ENCODE measurements at regions not wholly inside any gene's neighbourhood (a gene's known extent, or its start where the extent isn't known, plus 50 kb on each side); places are given as distances from the start of the nearest gene placed in this dataset.
A peak's percentile ranks its signal among the peaks of the same experiment; 100 is the strongest.
"Not testable (repeated sequence)": the region's sequence is repeated elsewhere in the genome, so short reads cannot be mapped to it uniquely, and the experiment has no call there.

- H3K27ac ChIP-seq; H3K9me3 ChIP-seq; intact Hi-C loops (cut with DNase I; ENCODE audit: low total_unique reads); H3K27me3 ChIP-seq; H3K36me3 ChIP-seq (ENCODE audit: low read depth, missing control alignments); H3K4me1 ChIP-seq; DNase-seq; H3K4me3 ChIP-seq: not testable (repeated sequence)
- WGBS, 2 donors: 69 to 76% methylated on average over 8 of the region's 8 CpGs
Observed at GRCh38 chr5:93682471-93683404, 58.7 kb downstream of the POU5F2 start.

- no peak overlapping the region for H3K27ac ChIP-seq
- H3K4me1 ChIP-seq: peaks cover 8% of the 10 kb centered on the region
- no peaks in the 10 kb centered on the region for H3K36me3 ChIP-seq (ENCODE audit: low read depth, missing control alignments)
- no peak for DNase-seq
- no peaks in the 10 kb centered on the region for H3K9me3 ChIP-seq
- H3K4me3 ChIP-seq: no peak overlapping the region
- WGBS, 2 donors: 78 to 86% methylated on average over 3 of the region's 3 CpGs
- intact Hi-C loops (cut with DNase I; ENCODE audit: low total_unique reads): no loop called here
- H3K27me3 ChIP-seq: no peaks in the 10 kb centered on the region
- TF ChIP-seq CTCF (IDR thresholded peaks at IDR 0.05) (no peak), POLR2A (IDR thresholded peaks at IDR 0.05) (no peak)
Observed at GRCh38 chr5:93681432-93681831, 60.0 kb downstream of the POU5F2 start.

- DNase-seq: peak; percentile 53
- no peaks in the 10 kb centered on the region for H3K27me3 ChIP-seq
- H3K36me3 ChIP-seq (ENCODE audit: low read depth, missing control alignments): no peaks in the 10 kb centered on the region
- 21 to 24% methylated on average over 7 of the region's 7 CpGs for WGBS, 2 donors
- no peaks in the 10 kb centered on the region for H3K9me3 ChIP-seq
- H3K4me3 ChIP-seq: no peak overlapping the region
- H3K27ac ChIP-seq: no peak overlapping the region
- TF ChIP-seq CTCF (IDR thresholded peaks at IDR 0.05) (no peak), POLR2A (IDR thresholded peaks at IDR 0.05) (no peak)
- peaks cover 13% of the 10 kb centered on the region for H3K4me1 ChIP-seq
- intact Hi-C loops (cut with DNase I; ENCODE audit: low total_unique reads): no loop called here
Observed at GRCh38 chr5:93677359-93677891, 64.0 kb downstream of the POU5F2 start.

- Histone ChIP-seq H3K4me1 (peaks cover 13% of the 10 kb centered on the region), H3K27me3 (no peaks in the 10 kb centered on the region), H3K9me3 (no peaks in the 10 kb centered on the region), H3K27ac (no peak overlapping the region), H3K36me3 (ENCODE audit: low read depth, missing control alignments) (no peaks in the 10 kb centered on the region), H3K4me3 (no peak overlapping the region)
- TF ChIP-seq POLR2A (IDR thresholded peaks at IDR 0.05): no peak
- TF ChIP-seq CTCF (IDR thresholded peaks at IDR 0.05): no peak
- WGBS, 2 donors: 77 to 86% methylated on average over 5 of the region's 5 CpGs
- intact Hi-C loops (cut with DNase I; ENCODE audit: low total_unique reads): no loop called here
- no peak for DNase-seq
Observed at GRCh38 chr5:93676704-93677103, 64.7 kb downstream of the POU5F2 start.

GRCh38 chr5:93675460-93676450, 65.6 kb downstream of the POU5F2 start:
- no peak overlapping the region for H3K4me3 ChIP-seq
- H3K36me3 ChIP-seq (ENCODE audit: low read depth, missing control alignments): no peaks in the 10 kb centered on the region
- H3K27ac ChIP-seq: no peak overlapping the region
- no peaks in the 10 kb centered on the region for H3K27me3 ChIP-seq
- H3K4me1 ChIP-seq: peaks cover 13% of the 10 kb centered on the region
- TF ChIP-seq POLR2A (IDR thresholded peaks at IDR 0.05): no peak
- TF ChIP-seq CTCF (IDR thresholded peaks at IDR 0.05): no peak
- intact Hi-C loops (cut with DNase I; ENCODE audit: low total_unique reads): no loop called here
- H3K9me3 ChIP-seq: no peaks in the 10 kb centered on the region
- DNase-seq: no peak
- WGBS, 2 donors: 85 to 90% methylated on average over 1 of the region's 1 CpG
